LoVo (cell line): ENCODE measurements at regions not wholly inside any gene's neighbourhood (a gene's known extent, or its start where the extent isn't known, plus 50 kb on each side); places are given as distances from the start of the nearest gene placed in this dataset.
"Not testable (repeated sequence)": the region's sequence is repeated elsewhere in the genome, so short reads cannot be mapped to it uniquely, and the experiment has no call there.

ENCODE experiments used
- DNase-seq: peaks from one replicate; pipeline ENCODE4 v3.0.0-alpha.2; 2016; ENCODE audit warnings: low spot score

DNA sequence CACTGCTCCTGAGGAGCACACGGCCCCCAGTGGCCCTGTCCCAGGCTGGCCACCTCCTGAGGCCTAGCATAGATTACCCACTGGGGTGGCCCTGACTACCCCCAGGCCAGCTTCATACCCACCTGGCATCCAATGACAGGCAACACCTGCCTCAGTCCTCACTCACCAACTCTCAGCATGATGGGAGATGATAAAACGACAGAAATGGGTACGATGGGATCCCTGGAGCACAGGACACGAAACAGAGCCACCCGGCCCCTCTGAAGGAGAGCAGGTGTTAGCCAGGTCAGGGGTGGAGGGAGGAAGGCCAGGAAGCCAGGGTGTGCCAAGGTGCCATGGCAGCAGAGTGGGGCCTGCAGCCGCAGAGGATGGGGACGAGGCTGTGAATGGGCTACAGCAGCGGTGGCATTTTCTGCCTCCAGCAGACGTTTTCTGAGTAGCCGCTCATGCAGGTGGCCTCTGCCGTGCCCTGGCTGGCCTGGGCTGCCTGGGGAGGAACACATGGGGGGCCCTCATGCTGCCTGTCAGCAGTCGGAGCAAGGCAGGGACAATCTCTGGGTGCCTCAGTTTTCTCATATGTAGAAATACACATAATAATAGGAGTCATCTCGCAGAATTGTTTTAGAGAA lies 50.2 kb upstream of the FGF3 start:
- no peak for DNase-seq

DNA sequence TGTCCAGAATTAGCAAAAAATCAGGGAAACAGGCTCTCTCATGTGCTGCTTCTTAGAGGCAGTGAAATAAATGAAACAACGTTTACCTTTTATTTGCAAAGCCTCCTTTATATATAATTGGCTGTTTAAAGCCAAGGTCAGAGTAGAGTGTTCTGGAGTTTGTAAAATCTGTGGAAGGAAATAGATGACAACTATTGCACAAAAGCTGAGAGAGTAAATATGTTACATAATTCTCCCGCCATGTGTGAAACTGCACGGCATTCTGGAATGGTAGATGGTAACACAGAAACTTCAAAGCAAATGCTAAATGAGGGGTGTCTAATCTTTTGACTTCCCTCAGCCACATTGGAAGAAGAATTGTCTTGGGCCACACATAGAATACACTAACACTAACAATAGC lies 51.5 kb upstream of the FGF3 start:
- no peak for DNase-seq

DNA sequence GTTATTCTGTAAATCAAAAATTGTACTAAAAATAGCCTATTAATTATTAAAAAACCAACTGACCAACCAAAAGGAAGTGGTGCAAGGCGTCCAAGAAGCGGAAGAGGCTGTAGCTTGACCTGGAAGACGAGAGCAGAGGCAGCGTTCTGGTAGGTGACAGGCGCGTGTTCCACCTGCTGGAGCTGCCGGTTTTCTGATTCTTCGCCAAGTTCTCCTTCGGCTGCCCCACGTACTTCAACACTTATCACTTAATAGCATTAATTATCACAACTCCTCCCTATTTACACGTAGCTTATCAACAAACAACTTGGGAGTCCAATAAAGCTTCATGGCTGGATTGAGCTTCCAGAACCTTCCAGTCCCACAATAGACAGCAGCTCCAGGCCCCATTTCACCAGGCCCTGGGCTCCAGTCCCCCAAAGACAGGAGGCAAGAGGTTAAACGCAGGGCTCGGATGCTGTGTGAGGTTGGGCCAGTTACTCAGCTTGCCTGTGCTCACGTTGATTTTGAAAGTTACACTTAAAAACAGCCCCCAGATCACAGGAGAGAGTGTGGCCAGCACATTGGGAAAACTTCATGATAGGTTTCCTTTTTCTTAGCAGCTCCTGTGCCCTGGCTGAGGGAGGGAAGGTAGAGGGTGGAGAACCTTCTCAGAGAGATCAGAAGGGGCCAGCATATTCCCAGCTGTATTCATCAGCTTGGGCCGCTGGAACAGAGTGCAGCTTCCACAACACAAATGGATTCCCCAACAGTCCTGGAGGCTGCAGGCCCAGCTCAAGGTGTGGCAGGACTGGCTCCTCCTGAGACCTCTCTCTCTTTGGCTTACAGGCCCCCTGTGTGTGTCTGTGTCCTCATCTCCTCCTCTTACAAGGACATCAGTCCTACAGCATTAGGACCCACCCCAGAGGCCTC lies 54.2 kb upstream of the FGF3 start:
- no peak for DNase-seq

DNA sequence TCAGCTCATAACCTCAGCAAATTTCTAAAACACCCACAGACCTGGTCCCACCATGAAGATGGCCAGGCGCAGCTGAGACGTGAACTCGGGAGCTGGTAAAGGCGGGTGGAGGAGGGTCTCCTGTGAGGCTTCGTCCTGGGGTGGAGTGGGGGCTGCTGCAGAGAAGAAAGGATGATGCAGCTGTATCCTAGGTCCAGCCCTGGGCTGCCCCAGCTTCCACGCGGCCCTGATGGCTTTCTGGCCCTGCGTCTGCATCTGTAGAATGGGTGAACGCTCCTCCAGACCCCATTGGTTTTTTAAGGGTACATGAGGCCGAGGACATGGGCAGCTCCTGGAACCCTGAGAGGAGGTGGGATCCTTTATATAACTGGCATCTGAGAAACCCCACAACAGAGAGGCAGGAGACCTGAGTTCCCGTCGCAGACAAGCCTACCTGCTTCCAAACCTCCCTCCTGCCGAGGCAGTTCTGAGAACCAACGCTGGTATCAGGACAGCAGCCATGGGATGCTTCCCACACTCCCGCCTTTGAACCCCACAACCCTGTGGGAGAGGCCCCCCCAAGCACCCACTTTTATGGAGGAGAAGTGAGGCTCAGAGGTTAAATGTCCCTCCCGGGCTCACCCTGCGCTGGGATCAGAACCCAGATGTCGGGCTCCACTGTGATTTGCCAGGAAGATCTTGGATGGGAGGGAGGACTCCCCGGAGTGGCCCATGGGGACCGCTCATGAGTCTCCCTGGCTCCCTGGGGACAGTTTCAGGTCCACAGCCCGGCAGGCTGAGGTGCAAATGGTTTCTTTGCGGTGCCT lies 55.2 kb upstream of the FGF3 start:
- DNase-seq: no peak

DNA sequence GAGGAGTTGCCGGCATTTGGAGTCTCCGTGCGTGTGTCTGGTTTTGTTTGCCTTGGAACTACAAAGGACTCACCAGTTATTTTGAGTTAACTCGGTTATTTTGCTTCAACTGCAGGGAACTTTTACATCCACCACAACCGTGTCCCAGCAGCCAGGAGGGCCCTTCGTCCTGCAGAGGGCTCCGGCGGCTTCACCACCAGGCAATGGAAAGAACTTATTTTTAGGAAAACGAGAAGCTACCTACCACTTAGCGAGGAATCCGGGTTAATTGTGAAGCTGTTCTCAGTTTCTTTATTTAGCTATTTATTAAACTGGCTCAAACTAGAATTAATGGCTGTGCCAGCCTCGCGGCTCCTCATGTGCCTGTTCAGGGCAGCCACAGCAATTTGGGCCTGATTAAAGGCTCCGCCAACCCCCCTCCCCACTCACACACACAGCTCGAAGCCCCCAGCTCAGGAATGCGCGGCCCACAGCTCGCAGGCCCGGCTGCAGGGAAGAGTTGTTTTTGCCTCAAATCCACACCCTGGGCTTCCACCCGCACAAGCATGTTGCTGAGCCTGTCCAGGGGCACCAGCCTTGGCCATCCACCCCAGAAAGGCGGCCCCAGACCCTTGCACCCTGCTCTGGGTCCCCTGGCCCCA lies 55.9 kb upstream of the FGF3 start:
- no peak for DNase-seq

DNA sequence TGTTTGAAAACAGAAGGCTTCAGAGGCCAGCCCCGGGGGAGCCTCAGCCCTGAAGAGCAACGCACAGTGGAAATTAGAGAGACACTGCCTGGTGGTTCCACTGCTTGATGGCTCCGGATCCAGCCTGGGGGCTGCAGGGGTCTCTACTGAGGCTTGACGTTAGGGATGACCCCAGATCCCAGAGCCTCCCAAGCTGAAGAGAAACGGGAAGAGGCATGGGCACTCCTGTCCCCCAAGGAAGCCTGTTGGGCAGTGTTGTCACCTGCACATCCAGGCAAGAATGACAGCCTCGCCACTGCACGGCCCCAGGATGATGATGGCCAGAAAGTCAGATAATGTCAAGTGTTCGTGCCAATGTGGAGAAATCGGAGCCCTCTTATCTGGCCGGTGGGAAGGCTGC lies 56.8 kb upstream of the FGF3 start:
- no peak for DNase-seq

DNA sequence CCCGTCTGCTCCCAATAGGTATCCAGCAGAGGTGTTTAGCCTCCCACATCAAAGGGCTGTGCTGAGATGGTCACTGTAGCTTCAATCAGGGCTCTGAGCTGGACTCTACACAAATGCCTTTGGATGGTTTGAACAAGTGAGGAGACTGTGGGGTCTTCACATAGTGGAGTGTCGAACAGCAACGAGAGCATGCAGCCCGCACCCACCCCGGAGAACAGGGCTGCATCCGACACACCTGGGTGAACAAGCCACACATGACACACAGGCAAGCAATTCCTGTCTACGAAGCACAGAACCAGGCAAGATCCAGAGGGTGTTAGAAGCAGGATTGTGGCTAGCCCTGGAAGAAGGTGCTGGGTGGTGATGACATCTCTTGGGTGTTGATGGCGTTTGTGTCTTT lies 58.0 kb upstream of the FGF3 start:
- no peak for DNase-seq

DNA sequence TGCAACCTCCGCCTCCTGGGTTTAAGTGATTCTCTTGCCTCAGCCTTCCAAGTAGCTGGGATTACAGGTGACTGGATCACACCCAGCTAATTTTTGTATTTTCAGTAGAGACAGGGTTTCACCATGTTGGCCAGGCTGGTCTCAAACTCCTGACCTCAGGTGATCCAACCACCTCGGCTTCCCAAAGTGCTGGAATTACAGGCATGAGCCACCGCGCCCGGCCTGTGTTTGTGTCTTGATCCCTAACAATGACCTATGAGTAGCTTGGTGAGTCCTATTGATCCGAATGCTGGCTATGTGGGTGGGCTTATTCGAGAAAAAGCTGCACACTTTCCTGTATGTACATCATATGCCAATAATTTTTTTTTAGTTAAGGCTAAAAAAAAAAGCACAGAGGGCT lies 58.5 kb upstream of the FGF3 start:
- not testable (repeated sequence) for DNase-seq

DNA sequence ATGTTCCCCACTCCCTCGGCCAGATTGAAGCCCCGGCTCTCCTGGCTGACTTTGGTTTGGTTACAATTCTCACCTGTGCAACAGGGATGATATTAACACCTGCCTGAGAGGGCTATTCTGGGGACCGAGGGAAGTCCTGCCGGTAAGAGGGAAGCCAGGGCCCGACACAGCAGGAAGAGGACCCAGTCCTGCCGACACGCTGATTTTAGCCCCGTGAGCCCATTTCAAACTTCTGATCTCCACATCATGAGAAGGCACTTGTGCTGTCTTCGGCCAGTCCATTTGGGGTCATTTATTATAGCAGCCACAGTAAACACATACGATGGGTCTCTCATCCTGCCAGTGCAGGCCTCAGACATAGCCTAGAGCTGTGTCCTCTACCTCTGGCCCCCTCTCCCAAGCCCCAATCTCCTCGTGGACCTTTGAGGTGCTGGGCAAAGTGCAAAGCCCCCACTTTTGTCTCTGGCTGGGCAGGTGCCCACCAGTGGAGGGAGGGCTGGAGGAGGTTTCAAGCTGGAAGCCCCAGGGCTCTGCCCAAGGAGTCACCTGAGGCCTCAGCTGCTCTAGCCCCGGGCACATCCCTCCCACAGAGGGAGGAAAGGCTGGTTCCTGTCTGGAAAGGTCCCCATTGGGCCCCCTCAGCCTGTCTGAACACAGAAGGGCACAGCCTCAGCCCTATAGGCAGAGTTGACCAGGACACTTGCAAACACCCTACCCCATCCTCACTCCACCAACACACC lies 59.1 kb upstream of the FGF3 start:
- no peak for DNase-seq

DNA sequence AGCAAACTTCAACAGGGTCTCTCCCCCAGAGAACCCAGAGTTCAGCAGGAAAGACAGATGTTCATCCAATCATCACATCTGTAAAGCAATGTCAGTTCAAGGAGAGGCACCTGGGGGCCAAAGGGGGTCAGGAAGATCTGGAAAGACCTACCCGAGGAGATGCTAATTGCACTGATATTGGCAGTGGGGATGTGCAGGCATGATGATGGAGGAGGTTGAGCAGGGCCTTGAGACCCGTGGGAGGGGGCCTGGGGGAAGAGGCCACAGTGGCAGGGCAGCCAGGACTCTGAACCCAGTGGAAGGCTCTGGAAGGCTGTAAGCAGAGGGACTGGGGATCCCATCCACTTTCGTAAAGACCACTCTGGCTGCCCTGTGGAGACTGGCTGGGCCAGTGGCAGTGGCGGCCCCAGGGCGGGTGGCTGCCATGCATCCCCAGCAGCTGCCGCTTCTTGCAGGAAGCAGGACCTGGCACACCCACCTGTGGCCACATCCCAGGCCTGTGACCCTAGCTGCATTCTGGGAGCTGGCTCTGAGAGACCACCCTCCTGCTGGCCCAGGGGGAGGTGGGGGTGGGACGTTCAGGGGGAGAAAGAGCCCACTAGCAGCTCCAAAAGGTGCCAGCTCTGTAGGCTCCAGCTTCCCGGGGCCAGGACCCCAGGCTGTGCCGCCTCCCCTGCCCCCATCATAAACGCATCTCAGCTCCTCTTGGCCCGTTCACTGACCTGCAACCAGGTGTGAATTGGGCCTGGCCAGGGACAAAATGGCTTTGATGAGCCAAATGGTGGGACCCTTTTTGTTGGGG lies 59.9 kb upstream of the FGF3 start:
- DNase-seq: no peak

DNA sequence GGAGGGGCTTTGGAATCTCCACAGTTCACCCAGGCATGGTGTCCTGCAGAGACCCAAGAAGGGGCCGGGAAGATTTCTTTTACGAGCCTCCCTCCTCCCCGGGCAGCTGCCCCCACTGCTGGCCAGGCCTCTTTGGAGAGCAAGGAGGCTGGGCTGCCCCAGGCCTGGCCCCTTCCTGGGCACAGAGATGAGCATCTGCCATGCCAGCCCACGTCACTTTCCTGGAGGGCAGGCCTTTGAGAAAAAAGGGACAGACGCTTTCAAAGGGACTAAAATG lies 60.5 kb upstream of the FGF3 start:
- DNase-seq: no peak

DNA sequence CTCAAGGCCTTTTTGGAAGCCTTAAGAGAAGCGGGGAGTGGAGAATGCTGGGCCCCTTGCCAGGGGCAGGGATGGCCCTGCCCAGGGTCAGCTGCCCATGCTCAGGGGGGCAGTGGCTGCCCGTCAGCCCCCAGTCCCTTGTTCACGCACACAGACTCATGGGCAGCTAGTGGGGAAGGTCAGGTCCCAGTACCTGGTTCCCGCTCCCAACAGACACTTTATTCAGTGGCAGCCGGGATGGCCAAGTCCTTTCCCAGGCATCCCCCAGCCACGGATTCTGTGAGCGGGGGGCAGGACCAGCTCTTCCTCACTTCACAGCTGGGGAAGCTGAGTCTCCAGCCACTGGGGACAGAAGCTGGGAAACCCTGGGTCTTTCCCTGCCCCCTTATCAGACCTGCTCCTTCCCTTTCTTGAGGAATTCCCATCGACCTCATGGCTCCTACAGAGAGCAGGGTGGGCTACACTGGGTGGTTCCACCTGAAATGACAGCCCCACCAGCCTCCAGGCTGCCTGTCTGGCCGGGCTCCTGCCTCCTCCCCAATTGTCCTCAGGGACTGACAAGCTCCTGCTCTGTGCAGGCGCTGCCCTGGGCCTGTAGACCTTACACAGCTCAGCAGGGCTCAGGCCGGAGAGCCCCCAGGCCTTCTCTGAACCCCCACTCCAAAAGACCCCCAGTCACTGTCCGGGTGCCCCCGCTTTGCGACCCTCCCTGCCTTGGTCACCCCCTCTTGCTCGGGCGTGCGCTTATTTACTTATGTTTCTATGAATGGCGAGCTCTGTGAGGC lies 61.0 kb upstream of the FGF3 start:
- no peak for DNase-seq

DNA sequence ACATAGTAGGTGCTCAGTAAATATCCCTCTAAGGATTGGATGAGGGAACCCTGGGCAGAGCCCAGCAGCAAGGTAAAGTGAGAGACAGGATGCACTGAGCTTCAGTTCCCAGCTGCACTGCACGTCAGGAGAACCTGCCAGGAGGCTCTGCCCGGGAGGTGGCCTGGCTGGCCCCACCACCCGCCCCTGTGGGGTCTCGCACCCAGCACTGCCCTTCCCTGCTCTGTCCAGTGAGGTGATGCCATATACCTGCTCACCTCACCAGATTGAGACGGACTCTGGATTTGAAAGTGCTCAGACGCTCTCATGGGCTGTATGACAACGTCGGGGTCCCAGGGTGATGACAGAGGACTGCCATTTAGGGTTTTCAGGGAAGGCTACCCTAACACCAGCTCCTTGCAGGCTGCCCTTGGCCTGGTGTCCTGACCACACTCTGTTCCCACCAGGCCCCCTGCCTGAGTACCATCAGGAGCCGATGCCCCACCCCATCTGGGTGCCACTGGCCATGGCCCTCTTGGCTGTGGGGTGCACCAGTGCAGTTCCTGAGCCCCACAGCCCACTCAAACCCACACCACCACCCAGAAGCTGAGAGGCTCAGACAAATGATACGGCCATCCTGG lies 61.7 kb upstream of the FGF3 start:
- DNase-seq: no peak

DNA sequence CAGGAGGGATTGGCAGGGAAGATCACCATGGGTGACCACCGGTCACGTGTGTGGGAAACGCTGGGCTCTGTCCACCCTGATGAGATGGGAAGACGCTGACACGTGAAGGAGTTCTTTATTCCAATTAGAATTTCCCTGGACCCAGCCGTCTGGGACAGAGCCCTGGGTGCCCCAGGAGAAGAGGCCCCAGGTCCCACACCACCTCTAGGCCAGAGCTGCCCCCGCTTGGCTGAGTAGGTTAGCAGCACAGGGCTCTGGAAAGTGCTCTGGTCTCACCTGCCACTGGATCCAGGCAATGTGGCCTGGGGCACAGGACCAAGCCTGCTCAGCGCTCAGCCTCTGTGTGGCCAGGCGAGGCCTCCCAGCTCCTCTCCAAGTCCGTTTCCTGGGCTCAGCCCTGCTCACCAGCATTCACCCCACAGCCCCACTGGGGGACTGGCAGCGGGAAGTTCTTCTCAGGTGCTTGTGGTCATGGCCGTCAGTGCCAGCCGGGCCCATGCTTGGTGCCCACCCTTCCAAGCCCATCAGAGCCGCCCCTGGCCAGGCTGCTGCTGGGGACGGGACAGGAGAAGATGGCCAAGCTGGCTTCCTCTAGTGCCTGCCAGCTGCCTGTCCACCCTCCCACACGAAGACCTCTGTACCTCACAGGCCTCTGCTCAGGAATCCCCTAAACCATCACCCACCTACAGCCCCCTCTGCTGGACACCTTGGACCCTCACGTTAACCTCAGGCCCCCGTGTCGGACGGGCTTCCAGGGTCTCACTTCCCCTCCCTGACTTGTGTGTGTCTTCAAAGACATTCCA lies 62.5 kb upstream of the FGF3 start:
- DNase-seq: no peak

DNA sequence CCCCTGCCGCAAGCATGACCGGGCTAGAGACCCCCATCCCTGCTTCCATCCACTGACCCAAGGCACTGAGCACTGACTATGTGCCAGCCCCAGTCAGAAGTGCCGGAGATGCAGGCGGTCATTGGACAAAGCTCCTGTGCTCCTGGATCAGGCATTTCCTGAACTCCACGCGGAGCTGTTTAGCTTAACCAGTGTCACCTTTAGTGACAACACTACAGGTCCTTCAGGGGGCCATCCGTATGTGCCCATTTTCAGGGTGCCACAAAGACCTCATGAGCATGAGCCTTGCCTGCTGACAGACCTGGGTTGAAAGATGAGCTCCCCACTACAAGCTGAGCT lies 63.0 kb upstream of the FGF3 start:
- no peak for DNase-seq

DNA sequence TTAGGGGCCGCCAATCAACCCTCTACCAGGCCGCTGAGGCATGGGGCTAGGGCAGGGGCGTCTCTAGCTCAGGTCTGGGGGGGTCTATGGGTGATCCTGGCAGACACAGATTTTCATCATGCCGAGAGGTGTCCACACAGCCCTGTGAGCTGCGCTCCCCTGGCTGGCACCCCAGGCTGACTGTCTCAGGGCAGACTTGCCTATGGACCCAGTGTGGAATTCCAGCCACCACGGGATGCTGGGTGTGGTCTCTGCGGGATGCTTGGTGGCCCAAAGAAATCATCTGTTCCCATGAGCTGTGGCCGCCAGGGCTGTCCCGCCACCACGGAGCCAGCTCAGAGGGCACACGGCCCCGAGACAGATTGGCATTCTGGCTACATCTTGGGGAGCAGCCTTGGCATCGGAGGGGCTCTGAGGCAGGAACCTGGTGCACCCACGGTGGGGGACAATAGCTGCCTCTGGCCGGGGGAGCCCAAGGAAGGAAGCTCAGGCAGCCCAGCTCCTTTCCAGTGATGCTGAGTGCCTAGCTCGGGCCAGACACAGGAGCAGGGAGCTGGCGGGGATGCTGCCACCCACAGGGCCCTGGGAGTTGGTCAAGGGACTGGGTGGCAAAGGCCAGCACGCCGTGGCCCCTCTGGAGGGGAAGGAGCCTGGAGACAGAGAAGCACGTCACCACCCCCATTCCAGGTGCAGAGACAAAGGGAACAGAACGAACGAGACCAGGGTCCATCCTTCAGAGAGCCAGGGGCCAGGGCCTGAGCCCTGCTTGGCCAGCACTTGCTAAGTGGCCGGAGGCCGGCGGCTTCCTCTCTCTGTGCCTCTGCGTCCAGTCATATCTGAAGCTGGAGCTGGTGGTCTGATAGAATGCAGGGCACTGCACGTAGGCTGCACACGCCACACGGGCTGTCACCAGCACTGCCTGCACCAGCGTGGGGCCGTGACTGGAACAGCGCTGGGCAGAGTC lies 64.4 kb upstream of the FGF3 start:
- DNase-seq: no peak

DNA sequence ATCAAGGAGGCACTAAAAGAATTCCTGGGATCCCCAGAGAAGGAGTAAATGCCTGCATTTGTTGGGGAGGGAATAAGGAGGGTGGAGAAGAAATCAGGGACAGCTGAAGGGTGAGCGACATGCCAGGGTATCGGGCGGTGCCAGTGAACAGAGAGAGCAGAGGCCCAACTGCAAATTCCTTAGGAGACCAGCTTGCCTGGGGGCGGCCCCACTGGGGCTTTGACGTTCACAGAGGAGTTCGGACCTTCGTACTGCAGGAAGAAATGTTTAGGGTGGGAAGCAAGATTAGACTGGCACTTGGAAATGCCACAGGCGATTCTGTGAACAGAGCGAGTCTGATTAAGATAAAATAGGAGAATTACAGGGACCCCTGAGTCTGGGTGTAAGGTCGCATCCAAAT lies 65.1 kb upstream of the FGF3 start:
- DNase-seq: no peak

DNA sequence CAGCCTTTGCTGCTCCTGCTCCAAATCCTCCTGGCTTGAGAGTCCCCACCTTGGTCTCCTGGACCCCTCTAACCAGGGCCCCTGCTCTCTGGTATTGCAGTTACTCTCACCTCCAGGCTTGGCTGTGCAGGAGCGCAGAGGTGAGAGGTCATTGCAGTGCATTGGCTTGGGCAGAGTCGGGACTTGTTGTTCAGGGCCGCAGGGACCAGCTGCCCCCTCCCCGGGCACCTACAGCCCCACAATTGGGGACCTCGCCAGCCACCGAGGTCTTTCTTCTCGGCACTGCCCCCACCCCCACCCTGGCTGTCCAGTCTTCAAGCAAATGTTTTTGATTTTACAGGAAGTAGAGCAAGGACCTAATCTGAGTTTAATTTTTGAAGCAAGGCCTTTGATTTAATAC lies 65.5 kb upstream of the FGF3 start:
- DNase-seq: no peak
